Nephron progenitor cell (in vitro differentiated cells): ENCODE measurements at regions not wholly inside any gene's neighbourhood (a gene's known extent, or its start where the extent isn't known, plus 50 kb on each side); places are given as distances from the start of the nearest gene placed in this dataset.
"Not testable (repeated sequence)": the region's sequence is repeated elsewhere in the genome, so short reads cannot be mapped to it uniquely, and the experiment has no call there.

ENCODE experiments used
- DNase-seq: peaks from one replicate; pipeline ENCODE4 v3.0.0; 2021
- H3K27ac Mint-ChIP-seq: 2 replicates; pipeline ENCODE4 v1.8.0; 2021; ENCODE audit warnings: mild to moderate bottlenecking, moderate library complexity, mixed read lengths
- H3K27me3 Mint-ChIP-seq: 2 replicates; pipeline ENCODE4 v1.8.0; 2021; ENCODE audit warnings: mild to moderate bottlenecking, low read depth, mixed read lengths; ENCODE audit not compliant: poor library complexity
- H3K36me3 Mint-ChIP-seq: 2 replicates; pipeline ENCODE4 v1.8.0; 2021; ENCODE audit warnings: low read depth, mixed read lengths
- H3K4me1 Mint-ChIP-seq: 2 replicates; pipeline ENCODE4 v1.8.0; 2021; ENCODE audit warnings: mixed read lengths
- H3K4me3 Mint-ChIP-seq: 2 replicates; pipeline ENCODE4 v1.8.0; 2021; ENCODE audit warnings: mild to moderate bottlenecking, moderate library complexity, mixed read lengths
- H3K9me3 Mint-ChIP-seq: 2 replicates; pipeline ENCODE4 v1.8.0; 2021; ENCODE audit warnings: mild to moderate bottlenecking, moderate library complexity, mixed read lengths
- CTCF ChIP-seq: fragments of 200-600 bp; sonication (generic); IDR thresholded peaks from 2 replicates; pipeline ENCODE4 v1.5.0; 2021; ENCODE audit warnings: antibody characterized with exemption

DNA sequence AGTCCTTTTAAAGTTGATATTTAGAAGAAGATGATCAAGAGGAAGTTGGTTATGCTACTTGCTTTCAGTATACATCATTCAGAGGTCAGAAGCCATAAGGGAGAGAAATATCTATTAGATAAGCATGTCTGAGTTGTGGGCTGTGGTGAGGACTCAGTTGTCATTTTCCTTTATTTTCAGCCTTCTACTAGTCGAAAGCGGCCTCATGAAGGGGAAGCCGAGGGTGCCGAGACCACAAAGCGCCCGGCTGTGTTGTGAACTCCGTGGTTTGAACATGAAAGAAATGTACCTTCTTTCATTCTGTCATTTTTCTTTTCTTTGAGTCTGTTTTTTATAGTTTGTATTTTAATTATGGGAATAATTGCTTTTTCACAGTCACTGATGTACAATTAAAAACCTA is 624.8 kb downstream of the ZNF37A start:
- not testable (repeated sequence) for H3K4me1 Mint-ChIP-seq, DNase-seq, H3K27me3 Mint-ChIP-seq, H3K4me3 Mint-ChIP-seq, H3K36me3 Mint-ChIP-seq, H3K27ac Mint-ChIP-seq
- peaks cover 78% of the 10 kb centered on the region for H3K9me3 Mint-ChIP-seq

GRCh38 chr10:38730076-38730475 is 635.9 kb downstream of the ZNF37A start:
- H3K4me3 Mint-ChIP-seq = no peak overlapping the region
- H3K9me3 Mint-ChIP-seq = peaks cover 57% of the 10 kb centered on the region
- no peak for DNase-seq
- H3K27ac Mint-ChIP-seq = no peak overlapping the region
- H3K4me1 Mint-ChIP-seq = no peaks in the 10 kb centered on the region
- H3K27me3 Mint-ChIP-seq = no peaks in the 10 kb centered on the region
- TF ChIP-seq CTCF = no peak
- H3K36me3 Mint-ChIP-seq = no peaks in the 10 kb centered on the region

DNA sequence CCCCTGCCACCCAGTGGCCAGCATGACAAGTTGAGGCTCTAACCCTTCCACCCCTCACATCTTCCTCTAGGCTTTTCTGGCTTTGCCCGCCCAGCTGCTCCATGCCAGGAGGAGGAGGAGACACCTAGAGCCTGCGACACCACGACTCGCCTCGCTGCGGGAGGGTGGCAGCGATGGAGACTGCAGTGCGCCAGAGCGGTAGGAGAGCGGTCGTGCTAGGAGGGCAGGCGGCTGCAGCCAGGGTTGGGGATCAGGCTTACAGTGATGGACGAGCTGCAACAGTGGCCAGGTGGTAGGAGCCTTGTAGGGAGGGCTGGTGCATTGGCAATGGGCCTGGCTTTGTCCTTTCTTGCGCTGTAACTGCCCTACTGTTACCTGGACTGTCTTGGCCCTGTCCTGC is 642.5 kb downstream of the ZNF37A start:
- H3K9me3 Mint-ChIP-seq = peaks cover 62% of the 10 kb centered on the region
- H3K27me3 Mint-ChIP-seq, DNase-seq, H3K4me3 Mint-ChIP-seq, H3K27ac Mint-ChIP-seq, H3K36me3 Mint-ChIP-seq, H3K4me1 Mint-ChIP-seq: not testable (repeated sequence)

GRCh38 chr10:38737224-38737623 is 643.1 kb downstream of the ZNF37A start:
- not testable (repeated sequence) for DNase-seq, H3K36me3 Mint-ChIP-seq, H3K27ac Mint-ChIP-seq, H3K4me3 Mint-ChIP-seq, H3K27me3 Mint-ChIP-seq, H3K4me1 Mint-ChIP-seq
- H3K9me3 Mint-ChIP-seq = peaks cover 68% of the 10 kb centered on the region

DNA sequence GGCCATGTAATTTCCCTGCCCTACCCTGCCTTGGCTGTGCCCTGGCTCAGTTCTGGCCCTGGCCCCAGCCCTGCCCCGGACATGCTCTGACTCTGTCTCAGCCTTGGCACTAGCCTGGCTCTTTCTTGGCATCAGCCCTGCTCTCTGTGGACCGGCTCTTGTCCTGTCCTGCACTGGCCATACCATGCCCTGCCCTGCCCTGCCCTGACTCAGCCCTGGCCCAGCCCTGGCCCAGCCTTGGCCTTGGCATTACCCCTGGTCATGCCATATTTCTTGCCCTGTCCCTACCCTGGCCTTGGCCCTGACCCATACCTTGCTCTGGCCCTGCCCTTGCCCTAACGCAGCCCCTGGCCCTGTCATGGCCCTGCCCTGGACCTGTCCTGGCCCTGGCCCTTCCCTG is 643.9 kb downstream of the ZNF37A start:
- H3K4me1 Mint-ChIP-seq, DNase-seq, H3K27ac Mint-ChIP-seq, H3K36me3 Mint-ChIP-seq, H3K27me3 Mint-ChIP-seq, H3K4me3 Mint-ChIP-seq: not testable (repeated sequence)
- H3K9me3 Mint-ChIP-seq = peaks cover 75% of the 10 kb centered on the region

- not testable (repeated sequence) for H3K36me3 Mint-ChIP-seq, H3K4me1 Mint-ChIP-seq
- peaks cover 67% of the 10 kb centered on the region for H3K9me3 Mint-ChIP-seq
Measured at GRCh38 chr10:38739011-38739775, 645.1 kb downstream of the ZNF37A start.

GRCh38 chr10:38740102-38740501 is 646.0 kb downstream of the ZNF37A start:
- Mint-ChIP-seq H3K4me1 (no peaks in the 10 kb centered on the region), H3K27me3 (no peaks in the 10 kb centered on the region), H3K36me3 (no peaks in the 10 kb centered on the region), H3K4me3 (no peak overlapping the region), H3K27ac (no peak overlapping the region), H3K9me3 (peaks cover 58% of the 10 kb centered on the region)
- DNase-seq = no peak
- TF ChIP-seq CTCF = no peak

More at GRCh38 chr10:38739011-38739775, 645.1 kb downstream of the ZNF37A start:
- H3K27me3 Mint-ChIP-seq, H3K27ac Mint-ChIP-seq, DNase-seq, H3K4me3 Mint-ChIP-seq: not testable (repeated sequence)

DNA sequence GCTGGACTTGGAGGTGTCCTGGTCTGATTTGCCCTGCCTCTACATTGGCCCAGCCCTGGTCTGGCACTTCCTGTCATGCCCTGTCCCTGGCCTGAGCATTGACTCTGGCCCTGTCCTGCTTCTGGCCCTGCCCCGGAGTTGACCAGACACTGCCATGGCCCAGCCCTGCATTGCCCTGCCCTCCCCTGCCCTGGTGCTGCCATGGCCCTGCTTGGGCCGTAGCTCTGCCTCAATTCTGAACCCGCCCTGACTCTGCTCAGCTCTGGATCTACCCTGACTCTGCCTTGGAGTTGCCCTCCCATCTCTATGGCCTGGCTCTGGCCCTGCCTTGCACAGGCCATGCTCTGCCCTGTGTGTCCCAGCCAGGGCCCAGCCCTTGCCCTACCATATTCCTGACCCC is 647.1 kb downstream of the ZNF37A start:
- H3K9me3 Mint-ChIP-seq = peaks cover 48% of the 10 kb centered on the region
- TF ChIP-seq CTCF = no peak
- no peaks in the 10 kb centered on the region for H3K36me3 Mint-ChIP-seq
- no peak overlapping the region for H3K27ac Mint-ChIP-seq
- H3K27me3 Mint-ChIP-seq = no peaks in the 10 kb centered on the region
- no peaks in the 10 kb centered on the region for H3K4me1 Mint-ChIP-seq
- no peak overlapping the region for H3K4me3 Mint-ChIP-seq
- no peak for DNase-seq

GRCh38 chr10:38744446-38744845 is 650.3 kb downstream of the ZNF37A start:
- not testable (repeated sequence) for DNase-seq, H3K27me3 Mint-ChIP-seq, H3K27ac Mint-ChIP-seq, H3K36me3 Mint-ChIP-seq, H3K4me3 Mint-ChIP-seq, H3K4me1 Mint-ChIP-seq
- peaks cover 38% of the 10 kb centered on the region for H3K9me3 Mint-ChIP-seq

DNA sequence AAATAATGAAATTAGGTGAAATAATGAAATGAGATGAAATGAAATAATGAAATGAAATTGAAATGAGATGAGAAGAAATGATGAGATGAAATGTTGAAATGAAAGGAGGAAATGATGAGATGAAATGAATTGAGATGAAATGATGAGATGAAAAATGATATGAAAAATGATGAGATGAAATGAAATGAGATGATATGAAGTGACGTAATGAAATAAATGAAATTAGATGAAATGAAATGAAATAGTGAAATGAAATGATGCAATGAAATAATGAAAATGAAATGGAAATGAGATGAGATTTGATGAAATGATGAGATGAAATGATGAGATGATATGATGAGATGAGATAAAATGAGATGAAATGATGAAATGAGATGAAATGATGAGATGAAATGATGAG is 651.9 kb downstream of the ZNF37A start:
- H3K27me3 Mint-ChIP-seq, H3K4me1 Mint-ChIP-seq, DNase-seq, H3K4me3 Mint-ChIP-seq, H3K36me3 Mint-ChIP-seq, H3K27ac Mint-ChIP-seq: not testable (repeated sequence)
- peaks cover 27% of the 10 kb centered on the region for H3K9me3 Mint-ChIP-seq
